ENCODE measurements at regions not wholly inside any gene's neighbourhood (a gene's known extent, or its start where the extent isn't known, plus 50 kb on each side); places are given as distances from the start of the nearest gene placed in this dataset.
"Not testable (repeated sequence)": the region's sequence is repeated elsewhere in the genome, so short reads cannot be mapped to it uniquely, and the experiment has no call there.

- not testable (repeated sequence) for DNase-seq
Measured at GRCh38 chr12:131400668-131401294, 310.1 kb upstream of the SFSWAP start.

GRCh38 chr12:131401907-131402633 lies 308.8 kb upstream of the SFSWAP start:
- DNase-seq = not testable (repeated sequence)

GRCh38 chr12:131402781-131403396 lies 308.0 kb upstream of the SFSWAP start:
- DNase-seq = no peak

GRCh38 chr12:131403676-131404075 lies 307.2 kb upstream of the SFSWAP start:
- DNase-seq = no peak

- no peak for DNase-seq
Measured at GRCh38 chr12:131404705-131405104, 306.2 kb upstream of the SFSWAP start.

- DNase-seq = no peak
Measured at GRCh38 chr12:131407221-131408035, 303.5 kb upstream of the SFSWAP start.

GRCh38 chr12:131408036-131408365 lies 302.9 kb upstream of the SFSWAP start:
- no peak for DNase-seq

- DNase-seq = no peak
Measured at GRCh38 chr12:131408484-131408883, 302.4 kb upstream of the SFSWAP start.

GRCh38 chr12:131409211-131409610 lies 301.7 kb upstream of the SFSWAP start:
- no peak for DNase-seq

- DNase-seq = not testable (repeated sequence)
Measured at GRCh38 chr12:131411827-131412226, 299.1 kb upstream of the SFSWAP start.

GRCh38 chr12:131413006-131413405 lies 297.9 kb upstream of the SFSWAP start:
- DNase-seq = no peak

GRCh38 chr12:131413471-131413870 lies 297.4 kb upstream of the SFSWAP start:
- no peak for DNase-seq

GRCh38 chr12:131414155-131414922 lies 296.6 kb upstream of the SFSWAP start:
- not testable (repeated sequence) for DNase-seq

- DNase-seq = no peak
Measured at GRCh38 chr12:131415781-131416180, 295.1 kb upstream of the SFSWAP start.

- no peak for DNase-seq
Measured at GRCh38 chr12:131418121-131418520, 292.8 kb upstream of the SFSWAP start.

- DNase-seq = no peak
Measured at GRCh38 chr12:131418884-131419283, 292.0 kb upstream of the SFSWAP start.

GRCh38 chr12:131420867-131421447 lies 289.9 kb upstream of the SFSWAP start:
- DNase-seq = no peak

- DNase-seq = no peak
Measured at GRCh38 chr12:131421509-131422186, 289.2 kb upstream of the SFSWAP start.

- DNase-seq = no peak
Measured at GRCh38 chr12:131422187-131422520, 288.7 kb upstream of the SFSWAP start.

GRCh38 chr12:131422744-131423143 lies 288.1 kb upstream of the SFSWAP start:
- no peak for DNase-seq

- DNase-seq = no peak
Measured at GRCh38 chr12:131424270-131424669, 286.6 kb upstream of the SFSWAP start.
